Fibroblast of lung (primary cell): ENCODE measurements at regions not wholly inside any gene's neighbourhood (a gene's known extent, or its start where the extent isn't known, plus 50 kb on each side); places are given as distances from the start of the nearest gene placed in this dataset.

Experiments
- DNase-seq, 2 donors: peaks; one replicate each; pipeline versions ENCODE4 v3.0.0 to v3.0.0-alpha.2; 2010; ENCODE audit warnings: low read depth in 2 of 2
- H2AFZ ChIP-seq: 2 replicates; pipeline ENCODE4 v1.5.1; 2012; ENCODE audit warnings: low read length, control low read depth, inconsistent platforms
- H3K27ac ChIP-seq: 2 replicates; pipeline ENCODE4 v1.5.1; 2011; ENCODE audit warnings: low read length, control low read depth; ENCODE audit not compliant: insufficient read depth
- H3K27me3 ChIP-seq: 2 replicates; pipeline ENCODE4 v1.5.1; 2011; ENCODE audit warnings: mild to moderate bottlenecking, low read length; ENCODE audit not compliant: control insufficient read depth, insufficient read depth
- H3K36me3 ChIP-seq: 2 replicates; pipeline ENCODE4 v1.5.1; 2011; ENCODE audit warnings: low read length; ENCODE audit not compliant: control insufficient read depth, insufficient read depth
- H3K4me1 ChIP-seq: 2 replicates; pipeline ENCODE4 v1.5.1; 2011; ENCODE audit warnings: low read length; ENCODE audit not compliant: control insufficient read depth, insufficient read depth; ENCODE audit errors: extremely low read depth
- H3K4me2 ChIP-seq: 2 replicates; pipeline ENCODE4 v1.5.1; 2011; ENCODE audit warnings: low read length, control low read depth; ENCODE audit not compliant: insufficient read depth; ENCODE audit errors: extremely low read depth
- H3K4me3 ChIP-seq, 4 experiments: fragments of 200-600 bp in 1 of 4; sonication (generic) in 1 of 4; replicated peaks in 1 of 4; 2 replicates each; pipeline ENCODE4 v1.5.1; 2011 to 2016; ENCODE audit warnings: low read length in 4 of 4, low read depth in 3 of 4, mild to moderate bottlenecking in 3 of 4, control low read depth in 2 of 4, inconsistent platforms in 1 of 4, mixed read lengths in 1 of 4; ENCODE audit not compliant: insufficient read depth in 1 of 4; ENCODE audit errors: control extremely low read depth in 1 of 4
- H3K79me2 ChIP-seq: 2 replicates; pipeline ENCODE4 v1.5.1; 2012; ENCODE audit warnings: mild to moderate bottlenecking, low read length, inconsistent platforms; ENCODE audit not compliant: control insufficient read depth, insufficient read depth
- H3K9ac ChIP-seq: 2 replicates; pipeline ENCODE4 v1.5.1; 2011; ENCODE audit warnings: mild to moderate bottlenecking, low read length, control low read depth; ENCODE audit not compliant: insufficient read depth
- H3K9me3 ChIP-seq: 2 replicates; pipeline ENCODE4 v1.5.1; 2012; ENCODE audit warnings: low read depth, low read length; ENCODE audit not compliant: control insufficient read depth, insufficient read depth
- H4K20me1 ChIP-seq: 2 replicates; pipeline ENCODE4 v1.5.1; 2011; ENCODE audit warnings: low read length; ENCODE audit not compliant: control insufficient read depth, insufficient read depth; ENCODE audit errors: extremely low read depth
- CTCF ChIP-seq, 2 donors: IDR thresholded peaks in 1 of 2; conservative IDR thresholded peaks in 1 of 2; 1 replicate in 1 of 2; 2 replicates in 1 of 2; pipeline ENCODE4 v1.5.1; 2011 to 2012; ENCODE audit warnings: low read length in 2 of 2, control low read depth in 1 of 2, inconsistent platforms in 1 of 2, low read depth in 1 of 2, mild to moderate bottlenecking in 1 of 2
- EZH2 ChIP-seq: IDR thresholded peaks from 2 replicates; pipeline ENCODE4 v1.5.1; 2012; ENCODE audit warnings: low read length, control low read depth, mild to moderate bottlenecking; ENCODE audit errors: missing control alignments

GRCh38 chr16:59205403-59205802 lies 471.3 kb upstream of the GOT2 start:
- Histone ChIP-seq H3K27me3 (no peaks in the 10 kb centered on the region), H3K79me2 (no peaks in the 10 kb centered on the region), H2AFZ (no peak overlapping the region), H3K4me2 (no peak overlapping the region), H3K36me3 (no peaks in the 10 kb centered on the region), H3K4me3 (no peak overlapping the region), H3K4me1 (no peaks in the 10 kb centered on the region), H3K9me3 (no peaks in the 10 kb centered on the region), H3K9ac (no peak overlapping the region), H4K20me1 (no peaks in the 10 kb centered on the region), H3K27ac (no peak overlapping the region)
- TF ChIP-seq CTCF (conservative IDR thresholded peaks at IDR 0.05 in 1 of 2, IDR thresholded peaks at IDR 0.05 in 1 of 2; ENCODE audit: low read depth in 1 of 2, low read length in 2 of 2), result no peak
- no peak for TF ChIP-seq EZH2
- DNase-seq, result no peak

- no peaks in the 10 kb centered on the region for H4K20me1 ChIP-seq
- H2AFZ ChIP-seq, result no peak overlapping the region
- no peak overlapping the region for H3K4me3 ChIP-seq
- no peaks in the 10 kb centered on the region for H3K79me2 ChIP-seq
- no peaks in the 10 kb centered on the region for H3K9me3 ChIP-seq
- DNase-seq, result no peak
- no peak overlapping the region for H3K27ac ChIP-seq
- H3K9ac ChIP-seq, result no peak overlapping the region
- H3K27me3 ChIP-seq, result no peaks in the 10 kb centered on the region
- H3K4me1 ChIP-seq, result no peaks in the 10 kb centered on the region
- no peak overlapping the region for H3K4me2 ChIP-seq
- TF ChIP-seq CTCF (conservative IDR thresholded peaks at IDR 0.05 in 1 of 2, IDR thresholded peaks at IDR 0.05 in 1 of 2; ENCODE audit: low read depth in 1 of 2, low read length in 2 of 2), result no peak
- no peak for TF ChIP-seq EZH2
- H3K36me3 ChIP-seq, result no peaks in the 10 kb centered on the region
These were observed 470.5 kb upstream of the GOT2 start for GRCh38 chr16:59204589-59204988.

- H3K4me1 ChIP-seq, result no peaks in the 10 kb centered on the region
- H3K4me3 ChIP-seq, result no peak overlapping the region
- H3K79me2 ChIP-seq, result no peaks in the 10 kb centered on the region
- TF ChIP-seq EZH2 (no peak), CTCF (conservative IDR thresholded peaks at IDR 0.05 in 1 of 2, IDR thresholded peaks at IDR 0.05 in 1 of 2; ENCODE audit: low read depth in 1 of 2, low read length in 2 of 2) (no peak)
- no peak for DNase-seq
- H2AFZ ChIP-seq, result no peak overlapping the region
- no peak overlapping the region for H3K9ac ChIP-seq
- no peaks in the 10 kb centered on the region for H3K27me3 ChIP-seq
- no peaks in the 10 kb centered on the region for H4K20me1 ChIP-seq
- H3K36me3 ChIP-seq, result no peaks in the 10 kb centered on the region
- no peaks in the 10 kb centered on the region for H3K9me3 ChIP-seq
- H3K4me2 ChIP-seq, result no peak overlapping the region
- H3K27ac ChIP-seq, result no peak overlapping the region
These were observed 468.2 kb upstream of the GOT2 start for GRCh38 chr16:59202233-59202862.
